H1 (cell line): ENCODE measurements at regions not wholly inside any gene's neighbourhood (a gene's known extent, or its start where the extent isn't known, plus 50 kb on each side); places are given as distances from the start of the nearest gene placed in this dataset.

Experiments
- BRCA1 ChIP-seq: IDR thresholded peaks from 2 replicates; pipeline ENCODE4 v1.6.1; 2012; ENCODE audit warnings: low read depth, low read length, improper control_type of control experiment
- JUND ChIP-seq: IDR thresholded peaks from 2 replicates; pipeline ENCODE4 v1.6.1; 2011; ENCODE audit warnings: mild to moderate bottlenecking, improper control_type of control experiment, low read length
- RBBP5 ChIP-seq: IDR thresholded peaks from 2 replicates; pipeline ENCODE4 v1.7.1; 2012; ENCODE audit warnings: low read depth, mild to moderate bottlenecking, inconsistent platforms, low read length, moderate library complexity, borderline replicate concordance

DNA sequence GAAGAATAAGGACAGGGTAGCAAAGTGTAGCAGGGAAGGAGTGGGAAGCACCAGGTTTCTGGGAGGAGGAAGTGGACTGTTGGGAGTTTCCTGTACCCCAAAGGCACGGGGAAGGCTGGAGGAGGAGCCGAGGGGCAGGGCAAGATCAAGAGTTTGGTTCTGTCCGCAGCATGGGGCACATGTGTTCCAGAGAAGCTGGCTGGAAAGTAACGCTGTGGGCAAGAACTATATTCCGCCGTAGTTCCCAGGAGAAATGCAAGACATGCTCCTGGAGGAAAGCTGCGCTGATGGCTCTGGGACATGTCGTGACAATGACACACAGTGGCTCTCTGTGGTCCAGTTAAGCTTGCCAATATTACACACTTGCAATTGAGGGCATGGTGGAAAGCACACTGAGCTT, 51.7 kb upstream of the KPNA3 start (continued):
- TF ChIP-seq BRCA1 = no peak
- TF ChIP-seq RBBP5 = no peak
- TF ChIP-seq JUND = no peak
- TF ChIP-seq, all 59 proteins: peak for 0
